NCI-H526 treated with DMSO at 0.1 percent for 48 hours (cell line): ENCODE measurements at regions not wholly inside any gene's neighbourhood (a gene's known extent, or its start where the extent isn't known, plus 50 kb on each side); places are given as distances from the start of the nearest gene placed in this dataset.

Experiments used
- DNase-seq: peaks from one replicate; lab custom pipeline; 2025; lab: John Stamatoyannopoulos, UW

GRCh38 chr2:42957109-42957860, 164.9 kb upstream of the HAAO start:
- no peak for DNase-seq

DNA sequence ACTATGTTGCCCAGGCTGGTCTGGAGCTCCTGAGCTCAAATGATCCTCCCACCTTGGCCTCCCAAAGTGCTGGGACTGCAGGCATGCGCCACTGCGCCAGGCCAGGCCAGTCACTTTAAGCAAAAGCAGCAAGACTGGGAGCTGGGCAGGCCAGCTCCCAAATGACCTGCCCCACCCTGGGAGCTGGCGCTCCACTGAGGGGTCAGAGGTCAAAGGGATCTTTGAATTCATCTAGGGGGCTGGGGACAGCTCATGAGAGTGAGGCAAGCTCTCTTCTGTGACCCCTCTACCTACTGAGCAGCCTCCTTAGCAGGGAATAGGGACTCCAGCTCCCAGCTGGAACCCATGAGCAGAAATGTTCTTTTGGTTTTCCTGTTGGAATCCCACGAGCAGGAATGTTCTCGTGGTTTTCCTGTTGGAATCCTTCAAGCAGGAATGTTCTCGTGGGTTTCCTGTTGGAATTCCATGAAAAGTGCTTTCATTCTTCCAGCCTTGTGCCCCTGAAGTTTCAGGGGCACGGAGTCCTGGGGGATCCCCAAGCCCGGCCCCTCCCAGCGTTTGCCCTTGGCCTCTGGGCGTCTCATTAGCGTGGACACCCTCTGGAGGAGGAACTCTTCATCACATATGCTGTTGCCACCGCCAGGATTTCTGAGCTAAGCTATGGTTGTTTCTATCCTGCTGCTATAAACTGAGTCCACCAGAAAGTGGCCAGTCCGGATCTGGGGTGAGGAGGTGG, 162.0 kb upstream of the HAAO start:
- no peak for DNase-seq

- DNase-seq = no peak
Measured at GRCh38 chr2:42953216-42953615, 160.8 kb upstream of the HAAO start.

DNA sequence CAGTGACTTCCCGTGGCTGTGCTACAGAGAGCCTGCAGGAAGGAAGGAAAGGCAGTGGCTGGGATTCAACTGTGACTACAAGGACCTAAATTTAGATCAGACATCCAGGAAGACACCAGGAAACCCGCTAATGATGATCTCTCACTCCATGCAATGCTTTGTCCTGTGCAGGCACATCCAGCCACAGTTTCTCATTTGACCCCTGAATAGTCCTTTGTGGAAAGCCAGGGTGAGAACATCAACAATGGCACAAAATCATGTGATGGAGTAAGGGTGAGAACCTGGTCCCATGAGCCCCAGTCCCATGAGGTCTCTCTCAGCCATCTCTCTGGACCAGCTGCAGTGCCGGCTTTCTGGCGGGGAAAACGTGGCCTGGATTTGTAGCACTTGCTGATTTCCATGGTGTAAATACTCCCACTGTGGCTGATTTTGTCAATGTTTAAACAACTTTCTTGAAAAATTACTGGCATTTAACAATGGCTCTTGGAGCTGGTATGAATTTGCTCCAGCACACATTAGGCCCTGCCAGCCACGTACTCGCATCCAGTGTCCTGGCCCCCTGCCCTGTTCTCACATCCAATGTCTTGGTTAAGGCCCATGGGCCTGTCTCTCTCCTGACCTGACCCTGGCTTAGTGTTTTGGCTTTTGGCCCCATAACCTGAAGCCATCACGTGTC, 159.0 kb upstream of the HAAO start:
- DNase-seq = no peak

- no peak for DNase-seq
Measured at GRCh38 chr2:42949125-42949524, 156.7 kb upstream of the HAAO start.

GRCh38 chr2:42947809-42948600, 155.6 kb upstream of the HAAO start:
- DNase-seq = no peak

GRCh38 chr2:42944779-42945415, 152.5 kb upstream of the HAAO start:
- DNase-seq = no peak

DNA sequence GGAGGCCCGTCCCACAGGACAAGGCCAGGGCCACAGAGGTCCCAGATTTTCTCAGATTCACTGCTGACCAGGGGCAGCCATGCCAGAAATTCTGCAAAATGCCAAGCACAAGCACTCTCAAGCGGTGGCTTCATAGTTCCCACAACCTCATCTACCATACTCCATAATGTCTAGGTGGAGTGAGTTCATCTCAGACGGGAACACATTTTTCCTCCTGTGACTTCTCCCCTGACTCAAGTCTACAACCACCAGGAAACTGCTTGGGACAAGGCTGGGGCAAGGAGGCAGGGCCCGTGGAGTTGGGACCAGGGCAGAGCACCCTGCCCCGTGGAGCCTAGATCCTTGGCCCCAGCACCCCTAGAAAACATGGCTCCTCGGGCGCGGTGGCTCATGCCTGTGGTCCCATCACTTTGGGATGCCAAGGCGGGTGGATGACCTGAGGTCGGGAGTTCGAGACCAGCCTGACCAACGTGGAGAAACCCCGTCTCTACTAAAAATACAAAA, 150.7 kb upstream of the HAAO start:
- DNase-seq = no peak

- no peak for DNase-seq
Measured at GRCh38 chr2:42942214-42942989, 150.0 kb upstream of the HAAO start.

- no peak for DNase-seq
Measured at GRCh38 chr2:42941633-42942176, 149.3 kb upstream of the HAAO start.

DNA sequence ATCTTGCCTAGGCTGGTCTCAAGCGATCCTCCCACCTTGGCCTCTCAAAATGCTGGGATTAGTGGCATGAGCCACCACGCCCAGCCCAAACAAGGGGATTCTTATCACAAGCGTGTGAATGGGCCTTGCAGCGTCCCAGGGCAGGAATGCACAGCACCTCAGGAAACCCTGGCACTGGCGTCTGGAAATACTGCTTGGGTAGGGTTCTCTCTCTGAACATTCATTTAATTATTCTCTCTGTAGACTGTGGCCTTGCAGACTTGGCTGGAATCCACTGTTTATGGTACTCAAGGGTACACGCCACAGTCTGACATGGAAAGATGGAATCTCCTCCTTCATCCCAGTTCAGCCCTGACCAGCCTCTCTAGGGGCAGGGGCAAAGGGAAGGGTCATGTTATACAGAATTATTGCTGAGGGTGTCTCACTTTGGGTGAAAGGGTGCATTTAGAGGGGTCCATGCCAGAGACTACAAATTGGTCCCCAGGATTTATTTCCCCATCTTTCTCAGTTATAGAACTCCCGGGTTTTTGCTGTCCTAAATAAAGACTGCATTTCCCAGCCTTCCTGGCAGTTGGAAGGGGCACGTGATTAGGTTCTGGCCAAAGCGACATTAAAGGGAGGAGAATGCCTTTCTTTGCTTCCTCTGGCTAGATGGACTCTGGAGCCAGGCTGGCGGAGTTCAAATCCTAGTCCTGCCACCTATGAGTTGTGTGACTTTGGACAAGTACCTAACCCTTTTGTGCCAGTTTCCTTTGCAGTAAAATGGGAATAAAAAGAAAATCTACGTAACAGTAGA, 147.2 kb upstream of the HAAO start:
- DNase-seq = no peak

- no peak for DNase-seq
Measured at GRCh38 chr2:42938671-42939370, 146.4 kb upstream of the HAAO start.

DNA sequence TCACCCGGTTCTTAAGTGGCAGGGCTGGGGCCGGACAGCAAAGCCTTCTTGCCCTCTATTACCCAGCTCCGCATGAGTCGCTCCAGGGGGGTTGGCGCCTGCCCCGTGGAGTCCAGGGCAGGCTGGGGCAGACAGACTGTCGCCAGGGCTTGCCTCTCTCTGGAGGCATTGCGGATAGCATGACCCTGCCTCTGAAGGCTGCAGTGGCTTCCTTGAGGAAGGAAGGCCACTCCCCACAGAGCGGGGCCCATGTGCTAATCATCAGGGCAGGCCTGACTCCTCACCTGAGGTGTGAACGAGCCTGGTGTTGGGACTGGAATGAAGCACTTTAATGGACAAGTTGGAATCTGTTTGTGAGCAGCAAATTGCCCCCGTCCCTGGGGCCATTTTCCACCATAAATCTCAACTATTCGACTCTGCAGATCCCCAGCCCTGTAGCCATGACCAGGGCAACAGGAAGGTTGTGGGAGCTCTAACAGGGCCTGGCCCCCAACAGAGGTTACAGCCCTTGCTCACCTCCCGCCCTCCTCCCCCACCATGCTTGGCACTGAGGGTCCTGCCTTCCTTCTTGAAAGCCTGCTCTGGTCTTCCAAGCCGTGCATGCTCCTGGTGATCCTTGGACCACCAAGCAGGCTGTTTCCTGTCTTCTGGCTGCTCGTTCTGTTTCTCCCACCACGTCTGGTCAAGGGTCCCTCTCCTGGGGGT, 144.9 kb upstream of the HAAO start:
- no peak for DNase-seq

GRCh38 chr2:42935692-42936671, 143.6 kb upstream of the HAAO start:
- DNase-seq = no peak

- no peak for DNase-seq
Measured at GRCh38 chr2:42934580-42935186, 142.3 kb upstream of the HAAO start.

DNA sequence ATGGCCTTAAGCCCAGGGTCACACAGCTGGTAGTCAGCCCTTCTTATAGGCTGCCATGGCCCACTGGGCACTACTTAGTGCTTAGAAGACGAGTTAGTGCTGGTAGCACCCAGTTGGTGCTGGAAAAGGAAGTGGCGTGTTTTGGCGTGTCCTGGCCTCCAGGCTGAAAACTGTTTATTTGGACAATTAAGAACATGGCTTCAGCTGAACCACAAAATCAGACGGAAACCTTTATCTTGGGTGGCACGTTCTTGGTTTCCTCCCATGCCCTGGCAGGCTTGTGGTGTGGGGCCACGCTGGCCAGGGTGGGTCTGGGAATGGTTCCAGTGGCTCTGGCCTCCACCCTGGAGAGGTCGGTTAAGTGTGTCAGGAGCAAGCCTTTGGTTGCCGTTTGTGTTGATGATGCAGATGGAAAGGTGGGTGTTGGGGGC, 141.5 kb upstream of the HAAO start:
- no peak for DNase-seq
